NCI-H524 treated with DMSO at 0.1 percent for 48 hours (cell line): ENCODE measurements at regions not wholly inside any gene's neighbourhood (a gene's known extent, or its start where the extent isn't known, plus 50 kb on each side); places are given as distances from the start of the nearest gene placed in this dataset.

ENCODE experiments used
- DNase-seq: peaks from one replicate; lab custom pipeline; 2025; lab: John Stamatoyannopoulos, UW

DNA sequence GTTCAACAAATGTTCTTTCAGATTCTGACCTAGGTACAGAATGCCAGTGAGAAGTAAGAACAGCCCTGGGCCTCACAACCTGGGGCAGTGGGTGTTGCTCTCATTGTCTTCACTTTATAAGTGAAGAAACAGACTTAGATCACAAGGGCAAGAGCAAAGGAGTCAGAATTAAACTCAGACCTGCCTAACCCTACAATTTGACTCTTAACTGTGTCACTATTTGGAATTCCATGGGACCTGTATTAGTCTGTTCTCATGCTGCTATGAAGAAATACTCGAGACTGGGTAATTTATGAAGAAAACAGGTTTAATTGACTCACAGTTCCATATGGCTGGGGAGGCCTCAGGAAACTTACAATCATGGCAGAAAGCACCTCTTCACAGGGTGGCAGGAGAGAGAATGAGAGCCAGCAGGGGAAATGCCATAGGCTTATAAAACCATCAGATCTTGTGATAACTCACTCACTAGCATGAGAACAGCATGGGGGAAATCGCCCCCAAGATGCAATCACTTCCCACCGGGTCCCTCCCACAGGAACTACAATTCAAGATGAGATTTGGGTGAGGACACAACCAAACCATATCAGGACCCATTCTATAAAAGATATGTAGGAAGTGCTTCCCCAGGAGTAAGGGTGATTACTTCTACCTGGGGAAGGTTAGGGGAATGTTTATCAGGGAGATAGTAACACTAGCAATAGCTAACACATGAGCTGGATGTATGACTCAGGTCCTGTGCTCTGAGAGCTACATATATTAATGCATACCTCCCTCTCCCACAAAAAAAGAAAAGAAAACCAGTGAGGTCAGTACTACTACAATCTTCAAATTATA, 270.1 kb downstream of the SOX9 start:
- no peak for DNase-seq

DNA sequence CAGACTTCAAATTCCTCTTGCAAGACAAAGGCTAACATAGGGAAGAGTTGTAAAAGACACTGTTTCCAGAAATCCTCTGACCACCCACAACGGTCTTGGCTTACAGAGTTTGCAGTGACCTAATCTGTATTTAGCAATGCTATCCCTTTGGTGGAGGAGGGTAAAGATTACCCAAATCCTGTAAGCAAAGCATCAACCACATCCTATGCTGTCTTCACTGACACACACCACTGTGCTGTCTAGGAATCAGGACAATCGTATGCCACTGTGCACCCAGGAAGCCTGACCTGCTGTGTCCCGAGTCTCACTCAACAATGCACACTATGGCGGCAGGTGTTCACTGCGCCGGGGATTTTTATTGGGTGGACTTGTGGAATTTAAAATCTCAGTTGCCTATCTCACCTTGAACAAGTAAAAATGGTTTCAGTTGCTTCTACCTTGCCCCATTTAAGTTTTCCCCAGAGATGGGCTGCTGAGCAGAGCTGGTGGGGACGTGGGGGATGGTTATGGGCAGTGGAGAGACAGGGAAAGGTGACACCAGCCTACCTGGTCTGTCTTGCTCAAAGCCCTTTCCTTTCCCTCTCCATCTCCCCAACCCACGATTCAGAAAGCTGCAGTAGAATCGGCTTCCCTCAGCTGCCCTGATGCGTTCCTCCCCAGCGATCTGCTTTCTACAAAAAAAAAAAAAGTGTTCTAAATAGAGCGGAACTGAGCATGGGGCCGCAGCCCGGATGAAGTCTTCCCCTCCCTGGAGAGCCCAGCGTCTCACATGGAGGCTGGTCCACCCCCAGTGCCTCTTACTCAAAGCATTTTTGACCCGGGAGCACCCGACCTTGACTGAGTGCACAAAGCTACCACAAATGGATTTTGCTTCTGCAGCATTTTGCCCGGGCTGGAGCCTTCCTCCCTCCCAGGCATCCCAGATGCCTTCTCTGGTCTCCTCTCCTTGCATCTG, 271.5 kb downstream of the SOX9 start:
- DNase-seq = no peak

DNA sequence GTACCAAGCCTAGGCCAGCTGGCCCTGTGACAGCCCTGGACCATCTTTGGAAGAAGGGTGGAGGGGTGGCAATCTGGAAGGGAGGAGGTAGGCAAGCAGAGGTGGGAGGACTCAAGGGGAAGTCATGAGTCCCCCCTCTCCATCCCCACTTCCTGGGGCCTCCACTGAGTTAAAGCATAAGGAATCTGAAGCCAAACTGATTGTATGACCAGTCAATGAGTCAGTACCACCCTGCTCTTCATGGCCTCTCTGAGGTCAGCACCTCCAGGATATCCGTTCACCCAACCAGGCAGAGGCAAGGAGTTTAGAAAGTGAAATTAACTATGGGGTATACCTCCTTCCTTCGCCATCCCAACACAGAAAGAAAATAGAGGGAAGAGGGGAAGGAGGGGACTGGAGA, 272.7 kb downstream of the SOX9 start:
- no peak for DNase-seq

DNA sequence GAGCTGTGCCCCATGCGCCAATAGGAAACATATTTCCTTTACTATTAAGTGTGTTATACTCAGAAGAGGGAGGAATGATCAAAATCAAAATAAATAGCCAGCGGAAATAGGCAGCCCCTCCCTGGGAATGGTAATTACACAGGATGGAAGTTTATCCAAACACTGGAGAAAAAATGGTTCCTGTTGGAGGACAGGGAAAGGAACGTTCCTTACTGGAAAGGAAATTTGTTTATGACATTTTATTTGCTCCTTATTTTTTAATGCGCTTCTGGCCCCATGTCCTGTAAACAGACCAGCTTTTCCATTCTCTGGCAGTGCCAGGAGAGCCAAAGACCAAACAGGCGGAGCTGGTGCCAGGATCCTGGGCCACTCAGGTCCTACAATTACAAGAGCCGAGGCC, 273.7 kb downstream of the SOX9 start:
- DNase-seq = no peak

DNA sequence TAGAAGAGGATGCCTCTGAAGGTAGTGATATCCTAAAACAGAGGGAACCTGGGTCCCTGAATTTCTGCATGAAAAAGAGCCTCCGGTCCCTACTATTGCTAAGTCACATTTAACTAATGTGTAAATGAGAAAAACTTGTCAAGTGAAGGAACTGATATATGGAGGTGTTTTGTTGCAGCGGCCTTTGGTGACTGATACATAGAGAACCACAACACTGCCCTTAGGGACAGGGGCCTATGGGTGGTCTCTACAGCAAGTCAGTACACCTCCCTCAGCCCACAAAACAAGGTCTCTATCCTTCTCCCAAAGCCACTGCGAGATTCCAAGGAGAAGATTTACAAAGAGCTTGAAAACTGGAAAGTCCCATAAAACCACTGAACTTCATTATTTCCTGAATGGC, 275.3 kb downstream of the SOX9 start:
- no peak for DNase-seq

DNA sequence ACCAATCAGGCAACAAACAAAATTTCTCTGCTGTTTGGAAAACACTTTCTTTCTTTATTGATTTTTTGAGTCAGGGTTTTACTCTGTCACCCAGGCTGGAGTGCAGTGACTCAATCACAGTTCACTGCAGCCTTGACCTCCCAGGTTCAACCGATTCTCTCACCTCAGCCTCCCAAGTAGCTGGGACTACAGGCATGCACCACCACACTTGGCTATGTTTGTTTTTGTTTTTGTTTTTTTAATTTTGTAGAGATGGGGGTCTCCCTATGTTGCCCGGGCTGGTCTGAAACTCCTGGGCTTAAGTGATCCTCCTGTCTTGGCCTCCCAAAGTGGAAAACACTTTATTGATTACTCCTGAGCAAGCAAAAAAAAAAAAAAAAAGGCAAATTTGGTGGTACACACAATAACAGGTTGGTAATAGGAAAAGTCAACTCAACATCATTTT, 276.4 kb downstream of the SOX9 start:
- DNase-seq = no peak

DNA sequence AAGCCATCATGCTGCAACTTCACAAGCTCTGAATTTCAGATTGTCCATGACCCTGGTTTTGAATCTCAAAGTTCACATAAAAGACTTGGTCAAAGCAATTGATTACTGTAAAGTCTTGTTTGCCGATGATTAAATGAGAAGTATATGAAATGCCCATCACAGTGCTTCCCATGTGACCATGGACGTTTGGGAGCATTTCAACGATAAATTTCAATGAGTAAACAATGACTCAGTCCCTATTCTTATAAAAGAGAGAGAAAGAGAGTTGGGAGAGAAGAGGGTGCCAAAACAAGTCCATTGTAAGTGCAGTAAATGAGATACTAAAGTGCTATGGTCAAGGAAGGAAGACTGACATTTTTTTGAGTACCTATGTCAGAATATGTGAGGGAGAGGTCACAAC, 276.9 kb downstream of the SOX9 start:
- no peak for DNase-seq

DNA sequence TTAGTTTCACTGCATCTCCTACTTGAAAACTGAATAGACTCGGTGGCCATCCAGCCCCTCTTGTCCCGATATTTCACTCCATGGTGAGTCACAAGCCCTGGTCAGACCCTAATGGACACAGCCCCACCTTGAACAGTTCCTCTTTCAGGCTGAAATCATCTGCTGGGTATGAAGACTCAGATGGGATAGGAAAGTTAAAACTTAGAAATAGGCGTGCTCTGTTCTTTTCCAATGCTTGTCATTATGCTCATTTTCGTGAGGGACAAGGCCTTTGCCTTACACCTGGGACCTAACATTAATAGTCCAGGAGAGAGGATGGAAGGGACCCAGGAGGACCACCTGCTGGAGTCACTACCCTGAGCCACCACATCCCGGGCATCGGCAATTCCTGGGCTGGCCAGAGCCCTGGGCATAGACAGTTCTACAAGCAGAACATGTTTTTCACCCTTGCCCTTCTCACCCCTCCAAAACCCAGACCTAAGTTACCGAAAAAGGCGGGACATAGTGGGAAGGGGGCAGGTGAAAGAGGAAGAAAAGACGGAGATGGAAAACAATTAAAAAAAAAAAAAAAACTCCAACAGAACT, 278.3 kb downstream of the SOX9 start:
- DNase-seq = no peak

DNA sequence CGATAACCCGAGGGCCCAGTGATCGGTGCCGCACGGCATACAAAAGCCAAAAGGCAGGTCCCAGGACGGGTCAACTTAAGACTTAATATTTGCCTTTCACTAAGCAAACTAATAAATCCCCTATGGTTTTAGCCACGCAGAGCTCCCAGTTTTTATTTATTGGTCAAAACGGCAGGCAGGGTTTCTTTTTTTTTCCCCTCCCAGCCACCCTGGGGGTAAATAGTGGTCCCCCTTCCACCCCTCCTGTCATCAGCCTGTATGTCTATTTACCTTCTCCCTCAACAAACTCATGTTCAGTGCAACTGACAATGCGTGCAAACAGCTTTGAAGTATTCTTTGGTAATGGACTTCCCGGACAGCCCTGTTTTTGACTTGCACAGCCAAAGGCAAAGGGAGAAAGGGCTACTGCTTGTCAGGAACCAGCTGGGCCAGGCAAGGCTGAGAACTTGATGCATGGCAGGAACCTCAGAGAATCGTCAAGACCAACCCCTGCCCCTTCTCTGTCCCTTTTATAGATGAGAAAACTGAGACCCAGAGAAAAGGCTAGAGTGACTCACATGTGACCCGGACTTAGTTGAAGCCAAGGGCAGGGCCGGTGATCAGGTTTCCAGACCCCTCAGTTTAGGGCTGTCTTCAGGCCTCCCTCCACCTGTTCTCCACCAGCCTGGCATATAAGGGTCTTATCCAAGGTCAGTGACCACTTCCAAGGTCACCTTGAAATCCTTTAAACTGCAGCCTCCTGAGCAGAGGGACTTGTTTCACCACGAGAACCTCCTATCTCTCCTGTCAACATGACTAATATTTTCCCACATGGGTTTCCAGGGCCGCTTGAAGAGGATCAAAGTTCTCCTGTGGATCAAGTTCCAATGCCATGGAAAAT, 279.0 kb downstream of the SOX9 start:
- no peak for DNase-seq

DNA sequence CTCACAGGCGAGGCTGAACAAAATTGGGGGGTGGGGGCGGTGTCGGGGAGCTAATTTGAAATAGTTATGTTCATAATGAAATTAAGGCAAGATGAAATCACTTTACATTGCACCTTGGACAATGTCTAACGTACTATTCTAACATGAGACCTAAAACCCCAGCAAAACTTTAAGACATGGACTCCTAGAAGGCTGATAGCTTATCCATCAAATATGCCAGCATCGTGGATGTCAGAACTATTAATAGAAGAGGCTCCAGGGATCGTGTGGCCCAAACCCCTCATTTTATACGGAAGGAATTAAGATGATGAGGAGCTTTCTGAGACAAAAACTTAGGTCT, 279.6 kb downstream of the SOX9 start:
- DNase-seq = no peak

DNA sequence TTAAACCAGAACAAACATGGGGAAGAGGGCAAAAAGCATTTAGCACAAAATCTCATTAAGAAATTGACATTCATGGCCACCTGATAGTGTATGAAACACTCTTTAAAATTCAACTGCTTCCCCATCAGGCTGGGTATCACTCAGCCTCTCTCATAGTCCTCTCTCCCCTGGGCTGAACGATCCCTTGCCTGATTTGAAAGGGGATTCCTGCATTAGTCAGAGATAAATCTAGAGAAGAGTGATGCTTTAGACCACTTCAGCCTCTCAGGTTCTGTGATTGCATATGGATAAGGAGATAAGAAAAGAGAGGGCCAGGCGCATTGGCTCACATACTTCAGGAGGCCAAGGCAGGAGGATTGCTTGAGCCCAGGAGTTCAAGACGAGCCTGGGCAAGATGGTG, 280.0 kb downstream of the SOX9 start:
- no peak for DNase-seq

DNA sequence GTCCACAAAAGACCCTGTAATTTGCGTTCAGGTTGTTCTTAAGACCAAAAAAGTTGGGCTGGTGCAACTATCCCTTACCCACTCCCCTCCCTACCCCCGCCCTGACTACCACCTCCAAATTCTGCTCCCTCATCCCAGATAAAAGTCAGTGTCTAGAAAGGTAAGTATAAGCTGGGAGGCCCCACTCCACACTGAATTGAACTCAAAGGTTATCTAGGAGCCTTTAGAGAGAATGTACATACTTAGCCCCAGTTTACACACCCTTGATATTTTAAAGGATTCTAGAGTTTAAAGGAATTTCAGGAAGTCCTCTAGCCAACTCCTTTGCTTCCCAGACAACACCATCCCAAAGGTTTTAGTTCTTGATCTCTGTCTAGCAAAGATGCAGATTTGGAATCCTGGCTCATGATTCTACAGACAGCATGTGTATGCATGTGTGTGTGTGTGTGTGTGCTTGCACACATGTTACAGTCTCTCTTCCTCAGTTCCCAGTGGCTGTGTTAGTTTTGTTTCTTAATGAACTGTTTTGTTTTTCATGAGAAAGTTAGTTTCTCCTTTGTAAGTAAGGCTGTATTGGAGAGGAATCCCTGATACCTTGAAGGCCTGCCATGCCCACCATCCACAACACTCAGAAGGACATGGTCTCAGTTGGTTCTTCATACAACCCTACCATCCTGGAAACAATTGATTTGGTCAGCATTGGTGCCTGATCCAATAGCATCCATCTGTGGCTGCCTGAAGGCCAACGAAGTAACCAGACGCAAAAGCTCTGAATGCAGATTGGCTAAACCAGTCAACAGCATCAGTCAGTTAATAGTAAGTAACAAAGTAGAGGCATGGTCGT, 281.3 kb downstream of the SOX9 start:
- DNase-seq = no peak

DNA sequence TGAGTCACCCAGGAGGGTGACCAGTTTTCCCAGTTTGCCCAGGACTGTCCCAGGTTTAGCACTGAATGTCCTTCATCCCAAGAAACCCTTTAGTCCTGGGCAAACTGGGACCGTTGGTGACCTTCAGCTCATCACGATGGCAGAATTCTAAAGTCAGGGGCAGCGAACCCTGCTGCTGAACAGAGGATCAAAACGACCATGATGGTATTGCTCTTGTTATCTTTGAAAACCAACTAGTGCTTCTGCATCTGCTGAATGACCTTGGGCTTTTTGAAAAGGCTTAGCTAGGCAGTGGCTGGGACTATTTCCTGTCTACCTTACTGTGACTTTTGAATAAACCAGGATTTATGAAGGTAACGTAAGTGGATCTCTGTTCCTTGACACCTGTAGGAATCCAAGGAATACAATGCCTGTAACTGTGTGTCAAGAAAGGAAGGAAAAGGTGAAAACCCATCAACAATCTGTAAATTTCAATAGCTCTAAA, 281.9 kb downstream of the SOX9 start:
- DNase-seq = no peak

DNA sequence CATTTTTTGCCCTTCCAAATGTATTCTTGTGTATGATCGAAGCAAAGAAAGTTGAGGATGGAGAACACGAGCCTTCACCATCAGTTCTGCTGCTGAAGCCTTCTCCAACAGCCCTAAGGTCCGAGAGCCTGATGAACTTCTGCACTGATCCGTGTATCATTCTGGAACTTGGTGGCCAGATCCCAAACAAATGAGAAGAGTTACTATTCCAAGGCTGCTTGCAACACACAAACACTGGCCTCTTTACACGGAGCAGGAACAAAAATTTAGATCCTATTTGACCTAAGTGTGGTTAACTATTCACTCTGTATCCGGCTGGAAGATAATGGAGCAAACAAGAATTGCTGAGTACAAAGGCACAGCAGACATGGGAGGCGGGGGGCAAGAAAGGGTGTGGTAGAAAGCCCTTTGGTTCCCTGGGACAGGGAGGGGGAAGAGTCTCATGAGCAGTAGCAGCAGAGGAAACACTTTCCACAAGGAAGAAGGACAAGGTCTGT, 282.9 kb downstream of the SOX9 start:
- DNase-seq = no peak

DNA sequence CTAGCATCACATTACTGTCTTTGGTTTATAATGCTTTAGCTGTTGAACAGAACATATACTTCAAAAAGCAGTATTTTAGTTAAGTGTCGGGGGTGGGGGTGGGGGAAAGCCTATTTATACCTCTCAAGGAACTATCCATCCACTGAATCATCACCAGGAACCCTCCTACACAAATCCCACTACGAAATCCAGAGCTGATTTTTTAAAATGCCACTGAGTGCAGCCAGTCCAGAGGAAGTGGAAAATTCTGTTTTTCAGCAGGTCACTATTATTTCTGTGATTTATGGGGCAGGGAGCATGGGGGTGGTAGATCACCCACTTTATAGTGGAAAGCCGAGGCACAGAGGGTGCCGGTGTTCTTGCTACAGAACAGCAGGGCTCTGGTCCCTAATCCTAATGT, 284.1 kb downstream of the SOX9 start:
- DNase-seq = no peak

DNA sequence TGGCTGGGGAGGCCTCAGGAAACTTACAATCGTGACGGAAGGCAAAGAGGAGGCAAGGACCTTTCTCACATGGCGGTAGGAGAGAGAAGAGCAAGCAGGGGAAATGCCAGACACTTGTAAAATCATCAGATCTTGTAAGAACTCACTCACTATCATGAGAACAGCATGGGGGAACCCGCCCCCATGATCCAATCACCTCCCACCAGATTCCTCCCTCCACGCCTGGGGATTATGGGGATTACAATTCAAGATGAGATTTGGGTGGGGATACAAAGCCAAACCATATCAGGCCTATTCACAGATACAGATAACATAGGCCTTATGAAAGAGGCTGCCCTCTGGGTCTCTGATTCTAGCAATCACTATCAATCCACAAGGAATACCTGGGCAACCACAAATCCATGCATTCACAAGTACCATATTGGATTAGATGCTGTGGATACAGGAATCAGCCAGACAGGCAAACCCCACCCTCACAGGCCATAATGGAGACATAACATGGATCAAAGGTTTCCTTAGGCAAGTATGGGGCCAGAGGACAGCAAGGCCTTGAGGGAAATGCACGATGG, 284.9 kb downstream of the SOX9 start:
- no peak for DNase-seq

DNA sequence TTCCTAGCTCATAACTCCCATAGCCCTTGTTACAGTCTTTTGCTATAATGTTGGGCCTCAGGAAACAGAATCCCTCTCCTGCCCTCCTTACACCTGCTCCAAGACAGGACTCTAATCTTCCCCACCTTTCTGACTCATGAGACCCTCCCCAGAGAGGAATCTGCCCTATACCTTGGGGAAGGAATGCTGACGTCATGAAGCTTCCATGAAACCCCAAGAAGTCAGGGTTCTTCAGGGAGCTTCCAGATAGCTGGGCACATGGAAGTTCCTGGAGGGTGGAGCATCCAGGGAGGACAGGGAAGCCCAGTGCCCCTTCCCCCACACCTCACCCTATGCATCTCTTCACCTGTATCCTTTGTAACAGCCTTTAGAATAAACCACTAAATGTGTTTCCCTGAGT, 285.7 kb downstream of the SOX9 start:
- DNase-seq = no peak

DNA sequence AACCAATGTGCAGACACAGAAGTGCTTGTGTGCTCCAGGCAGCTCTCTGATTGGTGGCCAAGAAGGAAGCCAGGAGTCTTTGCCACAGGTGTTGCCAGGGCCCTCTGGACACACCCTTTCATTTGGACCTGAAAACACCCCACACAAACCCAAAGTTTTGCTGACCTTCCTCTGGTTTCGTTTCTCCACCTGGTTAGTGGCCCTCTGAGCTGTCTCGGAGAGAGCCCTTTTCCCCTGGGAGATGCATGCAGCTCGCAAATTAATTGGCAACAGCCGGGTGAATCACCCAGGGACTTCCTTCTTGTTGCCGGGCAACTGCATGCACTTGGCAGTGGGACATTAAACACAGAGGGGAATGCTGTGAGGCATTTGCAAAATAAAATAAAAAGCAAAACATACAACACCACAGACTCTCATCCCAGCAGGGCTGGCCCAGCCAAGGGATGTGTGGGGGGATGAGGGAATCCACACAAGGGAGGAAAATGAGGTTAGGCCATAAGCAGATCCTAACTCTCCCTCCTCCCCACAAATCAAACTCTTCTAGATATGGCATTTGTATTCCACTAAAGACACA, 286.6 kb downstream of the SOX9 start:
- peak; percentile 62 for DNase-seq

DNA sequence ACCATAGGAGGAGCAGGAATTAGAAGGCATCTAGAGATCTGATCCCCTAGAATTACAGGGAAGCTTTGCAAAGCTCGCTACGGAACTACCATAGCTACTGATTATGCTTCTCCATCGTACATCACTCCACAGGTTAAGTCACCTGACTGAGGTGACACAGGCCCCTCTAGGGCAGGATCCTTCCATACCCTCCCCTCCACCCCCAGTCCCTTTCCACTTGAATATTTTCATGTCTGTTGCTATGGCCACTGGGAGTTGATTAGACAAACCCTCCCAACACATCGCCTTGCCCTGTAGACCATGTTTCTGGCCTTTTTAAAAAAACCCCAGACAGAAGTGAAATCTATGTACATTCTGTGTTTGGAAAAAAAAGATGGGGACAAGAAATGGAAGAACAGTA, 287.1 kb downstream of the SOX9 start:
- DNase-seq = no peak

DNA sequence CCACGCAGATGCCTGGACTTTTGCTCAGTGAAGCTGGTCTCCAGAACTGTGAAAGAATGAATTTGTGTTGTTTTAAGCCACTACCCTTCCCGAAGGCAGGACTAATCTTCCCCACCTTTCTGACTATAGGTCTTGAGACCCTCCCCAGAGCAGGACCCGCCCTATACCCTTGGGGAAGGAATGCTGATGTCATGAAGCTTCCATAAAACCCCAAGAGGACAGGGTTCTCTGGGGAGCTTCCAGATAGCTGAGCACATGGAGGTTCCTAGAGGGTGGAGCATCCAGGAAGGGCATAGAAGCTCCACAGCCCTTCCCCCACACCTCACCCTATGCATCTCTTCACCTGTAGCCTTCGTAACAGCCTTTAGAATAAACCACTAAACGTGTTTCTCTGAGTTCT, 287.8 kb downstream of the SOX9 start:
- DNase-seq = no peak
